SH-SY5Y (cell line): ENCODE measurements at regions not wholly inside any gene's neighbourhood (a gene's known extent, or its start where the extent isn't known, plus 50 kb on each side); places are given as distances from the start of the nearest gene placed in this dataset.

Source experiments
- GATA2 ChIP-seq: IDR thresholded peaks from 2 replicates; pipeline ENCODE4 v1.6.1; 2011; ENCODE audit warnings: mild to moderate bottlenecking, low read depth, low read length
- GATA3 ChIP-seq: IDR thresholded peaks from 2 replicates; pipeline ENCODE4 v1.6.1; 2011; ENCODE audit warnings: low read depth, mild to moderate bottlenecking, low read length, moderate library complexity

GRCh38 chr3:13707456-13707855 lies 158.5 kb downstream of the FBLN2 start:
- TF ChIP-seq GATA3 (no peak), GATA2 (no peak)

DNA sequence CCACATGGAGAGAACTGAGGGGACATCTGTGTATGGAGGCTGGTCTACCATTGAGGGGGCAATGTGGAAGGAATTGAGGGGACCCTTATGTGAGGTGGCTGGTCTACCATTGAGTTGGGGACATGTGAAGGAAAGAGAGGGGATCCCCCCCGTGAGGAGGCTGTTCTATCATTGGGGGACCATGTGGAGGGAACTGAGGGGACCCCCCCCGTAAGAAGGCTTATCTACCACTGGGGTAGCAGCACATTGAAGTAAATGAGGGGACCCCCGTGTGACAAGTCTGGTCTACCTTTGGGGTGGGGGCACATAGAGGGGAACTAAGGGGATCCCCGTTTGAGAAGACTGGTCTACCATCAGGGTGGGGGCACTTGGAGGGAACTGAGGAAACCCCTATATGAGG lies 158.0 kb downstream of the FBLN2 start:
- TF ChIP-seq GATA3 (no peak), GATA2 (no peak)

- no peak for TF ChIP-seq GATA3
- TF ChIP-seq GATA2: no peak
Measured at GRCh38 chr3:13706451-13706850, 157.5 kb downstream of the FBLN2 start.

DNA sequence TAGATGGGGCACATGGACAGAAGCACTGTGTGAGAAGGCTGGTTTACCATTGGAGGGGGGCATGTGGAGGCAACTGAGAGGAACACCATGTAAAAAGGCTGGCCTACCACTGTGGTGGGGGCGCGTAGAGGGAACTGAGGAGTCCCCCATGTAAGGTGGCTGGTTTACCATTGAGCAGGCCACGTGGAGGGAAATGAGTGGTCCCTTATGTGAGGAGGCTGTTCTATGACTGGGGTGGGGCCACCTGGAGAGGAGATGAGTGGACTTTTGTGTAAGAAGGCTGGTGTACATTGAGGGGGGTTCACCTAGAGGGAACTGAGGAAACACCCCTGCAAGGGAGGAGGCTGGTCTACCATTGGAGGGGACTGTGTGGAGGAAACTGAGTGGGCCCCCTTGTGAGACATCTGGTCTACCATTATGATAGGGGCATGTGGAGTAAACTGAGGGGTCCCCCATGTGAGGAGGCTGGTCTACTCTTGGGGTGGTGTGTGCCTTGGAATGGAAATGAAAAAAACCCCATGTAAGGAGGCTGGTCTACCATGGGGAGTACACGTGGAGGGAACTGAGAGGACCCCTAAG lies 156.9 kb downstream of the FBLN2 start:
- TF ChIP-seq GATA3 (no peak), GATA2 (no peak)

- TF ChIP-seq GATA3 (no peak), GATA2 (no peak)
Measured at GRCh38 chr3:13705051-13705450, 156.1 kb downstream of the FBLN2 start.

DNA sequence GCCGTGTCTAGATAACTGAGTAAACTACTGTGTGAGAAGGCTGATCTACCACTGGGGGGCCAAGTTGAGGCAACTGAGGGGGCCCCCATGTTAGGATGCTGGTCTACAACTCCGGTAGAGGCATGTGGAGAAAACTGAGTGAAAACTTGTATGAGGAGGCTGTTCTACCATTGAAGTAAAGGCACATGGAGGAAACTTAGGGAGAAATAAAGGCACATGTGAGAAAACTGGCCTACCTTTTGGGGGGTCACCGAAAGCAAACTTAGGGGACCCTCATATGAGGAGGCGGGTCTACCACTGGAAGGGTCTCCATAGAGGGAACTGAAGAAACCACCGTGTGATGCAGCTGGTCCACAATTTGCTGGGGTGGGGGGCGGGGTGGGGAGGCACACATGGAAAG lies 155.2 kb downstream of the FBLN2 start:
- TF ChIP-seq GATA2 (no peak), GATA3 (no peak)

DNA sequence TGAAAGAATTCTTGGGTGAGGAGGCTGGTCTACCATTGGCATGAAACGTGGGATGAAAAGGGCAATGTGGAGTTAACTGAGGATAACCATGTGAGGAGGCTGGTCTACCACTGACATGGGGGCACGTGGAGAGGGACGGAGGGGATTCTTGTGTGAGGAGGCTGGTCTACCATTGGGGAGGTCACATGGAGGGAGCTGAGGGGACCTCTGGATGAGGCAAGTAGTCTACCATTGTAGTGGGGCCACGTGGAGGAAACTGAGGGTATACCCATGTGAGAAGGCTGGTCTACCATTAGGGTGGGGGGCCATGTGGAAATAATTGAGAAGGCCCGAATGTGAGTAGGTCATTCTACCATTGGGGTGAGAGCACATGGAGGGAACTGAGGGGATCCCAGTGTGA lies 154.1 kb downstream of the FBLN2 start:
- TF ChIP-seq GATA3 (no peak), GATA2 (no peak)

DNA sequence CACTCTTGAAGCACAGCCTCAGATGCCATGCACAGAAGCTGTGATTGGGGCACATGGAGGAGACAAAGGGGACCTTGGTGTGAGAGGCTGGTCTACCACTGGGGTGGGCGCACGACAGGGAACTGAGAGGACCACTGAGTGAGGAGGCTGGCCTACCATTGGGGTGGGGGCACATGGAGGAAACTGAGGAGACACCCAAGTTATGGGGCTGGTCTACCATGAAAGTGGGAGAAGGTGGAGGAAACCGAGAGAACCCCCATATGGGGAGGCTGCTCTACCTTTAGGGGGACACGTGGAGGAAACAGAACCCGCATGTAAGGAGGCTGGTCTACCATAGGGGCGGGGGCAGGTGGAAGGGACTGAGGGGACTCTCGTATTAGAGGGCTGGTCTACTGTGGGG lies 153.4 kb downstream of the FBLN2 start:
- TF ChIP-seq GATA2 (no peak), GATA3 (no peak)

GRCh38 chr3:13700889-13701288 lies 152.0 kb downstream of the FBLN2 start:
- no peak for TF ChIP-seq GATA2

GRCh38 chr3:13700362-13700761 lies 151.4 kb downstream of the FBLN2 start:
- TF ChIP-seq GATA2 (no peak), GATA3 (no peak)

GRCh38 chr3:13696699-13697098 lies 147.8 kb downstream of the FBLN2 start:
- TF ChIP-seq GATA2: no peak
- TF ChIP-seq GATA3: no peak

DNA sequence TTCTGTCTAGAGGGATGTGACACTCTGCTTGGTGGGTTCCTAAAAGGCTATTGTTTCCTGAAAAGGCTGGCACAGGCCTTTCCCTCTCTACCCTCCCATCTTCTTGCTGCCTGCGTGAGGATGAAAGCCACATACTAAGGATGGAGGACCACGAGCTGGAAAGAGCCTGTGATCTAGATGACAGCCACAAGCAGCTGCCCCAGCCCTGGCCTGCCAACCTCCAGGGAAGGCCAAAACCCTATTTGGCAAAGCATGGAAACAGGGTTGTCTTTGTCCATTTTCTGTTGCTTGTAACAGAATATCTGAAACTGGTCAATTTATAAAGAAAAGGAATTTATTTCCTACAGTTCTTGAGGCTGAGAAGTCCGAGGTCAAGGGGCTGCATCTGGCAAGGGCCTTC lies 144.5 kb downstream of the FBLN2 start:
- TF ChIP-seq GATA2 (no peak), GATA3 (no peak)

DNA sequence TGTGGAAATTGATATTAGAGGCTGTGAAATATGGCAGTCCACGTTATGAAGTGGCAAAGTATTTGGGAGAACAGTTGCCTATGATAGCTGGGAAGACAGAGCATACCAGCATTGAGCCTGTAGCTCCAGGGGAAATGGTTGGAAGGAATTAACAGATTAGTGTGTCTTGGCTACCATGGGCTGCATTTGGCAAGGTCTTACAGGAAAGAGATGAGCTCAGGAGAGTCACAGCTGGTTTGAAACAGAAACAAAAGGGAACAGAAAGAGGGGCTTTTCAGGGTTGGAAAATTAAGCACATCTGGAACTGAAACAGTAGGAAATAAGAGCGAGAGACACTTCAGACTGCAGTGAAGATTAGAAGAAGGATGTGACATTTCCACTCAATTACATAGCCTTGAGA lies 141.7 kb downstream of the FBLN2 start:
- TF ChIP-seq GATA3 (no peak), GATA2 (no peak)

GRCh38 chr3:13689373-13690260 lies 140.7 kb downstream of the FBLN2 start:
- TF ChIP-seq GATA2 (no peak), GATA3 (no peak)

- TF ChIP-seq GATA3 (no peak), GATA2 (no peak)
Measured at GRCh38 chr3:13688824-13689223, 139.9 kb downstream of the FBLN2 start.

GRCh38 chr3:13688034-13688433 lies 139.1 kb downstream of the FBLN2 start:
- no peak for TF ChIP-seq GATA2
- no peak for TF ChIP-seq GATA3
